GM19043 (cell line): ENCODE measurements at regions not wholly inside any gene's neighbourhood (a gene's known extent, or its start where the extent isn't known, plus 50 kb on each side); places are given as distances from the start of the nearest gene placed in this dataset.
"Not testable (repeated sequence)": the region's sequence is repeated elsewhere in the genome, so short reads cannot be mapped to it uniquely, and the experiment has no call there.

ENCODE experiments used
- ATAC-seq: cut with Tn5 transposase; IDR thresholded peaks from one replicate; pipeline ENCODE4 v1.9.1; 2021; ENCODE audit warnings: low read depth; ENCODE audit not compliant: unreplicated experiment

GRCh38 chr1:81738875-81739274, 61.9 kb upstream of the ADGRL2 start:
- no peak for ATAC-seq

DNA sequence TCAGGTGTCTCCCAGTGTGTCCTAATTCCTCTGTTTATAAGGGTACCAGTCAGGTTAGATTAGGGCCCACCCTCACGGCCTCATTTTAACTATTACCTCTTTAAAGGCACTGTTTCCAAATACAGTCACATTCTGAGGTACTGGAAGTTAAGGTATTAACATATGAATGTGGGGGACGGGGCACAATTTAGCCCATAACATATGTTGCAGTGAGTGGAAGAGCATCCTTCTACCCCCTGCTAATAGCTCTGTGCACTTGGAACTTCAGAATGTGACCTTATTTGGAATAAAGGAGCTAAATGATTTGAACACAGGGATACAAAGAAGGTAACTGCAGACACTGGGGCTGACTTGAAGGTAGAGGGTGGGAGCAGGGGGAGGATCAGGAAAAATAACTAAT, 67.3 kb upstream of the ADGRL2 start:
- ATAC-seq, result no peak

DNA sequence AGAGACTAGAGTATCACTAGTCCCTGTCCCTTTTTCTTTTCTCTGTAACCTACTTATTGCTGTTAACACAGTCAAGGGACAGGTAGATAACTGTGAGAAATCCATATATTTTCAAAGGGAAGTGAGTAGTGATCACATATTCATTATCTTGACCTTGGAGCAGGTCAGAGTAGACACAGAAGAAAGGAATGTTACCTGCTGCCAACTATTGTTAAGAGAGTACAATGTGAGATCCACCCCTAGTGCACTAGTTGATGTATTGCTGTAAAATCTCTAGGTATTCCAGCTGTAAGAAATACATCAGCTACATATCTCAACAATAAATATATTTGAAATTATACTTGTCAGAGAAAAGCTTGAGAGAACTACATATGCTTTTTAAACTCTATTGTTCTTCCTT, 68.7 kb upstream of the ADGRL2 start:
- ATAC-seq, result no peak

DNA sequence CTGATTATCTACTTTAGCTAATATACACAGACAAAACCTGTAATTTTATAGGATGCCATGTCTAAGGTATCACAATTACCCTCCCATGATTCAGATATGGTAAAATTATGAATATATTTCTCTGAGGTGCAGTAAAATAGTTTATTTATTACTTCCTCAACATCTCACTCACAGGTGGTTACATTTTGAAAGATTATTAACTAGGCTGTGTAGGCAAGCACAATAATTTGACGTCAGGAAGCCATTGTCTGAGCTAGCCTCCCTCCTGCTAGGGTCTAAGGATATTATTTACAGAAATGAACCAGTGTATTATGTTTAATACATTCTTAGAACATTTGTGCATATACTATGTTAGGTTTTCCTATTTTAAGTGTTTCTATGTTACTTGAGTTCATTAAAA, 69.9 kb upstream of the ADGRL2 start:
- no peak for ATAC-seq

GRCh38 chr1:81730299-81730698, 70.4 kb upstream of the ADGRL2 start:
- ATAC-seq, result not testable (repeated sequence)

DNA sequence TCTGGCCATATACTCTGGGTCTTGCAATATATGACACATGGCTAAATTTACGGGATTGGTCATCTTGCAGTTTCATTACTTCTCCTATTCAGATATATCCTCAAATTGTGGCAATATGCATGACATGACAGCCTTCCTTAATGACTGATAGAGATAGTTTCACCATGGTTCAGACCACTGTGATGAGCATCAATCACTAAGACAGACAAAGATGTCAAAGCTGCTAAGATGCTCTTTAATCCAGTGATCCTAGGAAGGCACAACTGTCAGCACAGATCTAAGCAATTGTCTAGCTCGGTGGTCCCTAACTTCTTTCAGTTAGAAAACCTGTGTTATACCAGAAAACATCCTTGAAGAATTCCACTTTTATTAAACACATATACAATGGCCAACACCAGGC, 70.9 kb upstream of the ADGRL2 start:
- no peak for ATAC-seq

- no peak for ATAC-seq
Measured at GRCh38 chr1:81729239-81729638, 71.5 kb upstream of the ADGRL2 start.

DNA sequence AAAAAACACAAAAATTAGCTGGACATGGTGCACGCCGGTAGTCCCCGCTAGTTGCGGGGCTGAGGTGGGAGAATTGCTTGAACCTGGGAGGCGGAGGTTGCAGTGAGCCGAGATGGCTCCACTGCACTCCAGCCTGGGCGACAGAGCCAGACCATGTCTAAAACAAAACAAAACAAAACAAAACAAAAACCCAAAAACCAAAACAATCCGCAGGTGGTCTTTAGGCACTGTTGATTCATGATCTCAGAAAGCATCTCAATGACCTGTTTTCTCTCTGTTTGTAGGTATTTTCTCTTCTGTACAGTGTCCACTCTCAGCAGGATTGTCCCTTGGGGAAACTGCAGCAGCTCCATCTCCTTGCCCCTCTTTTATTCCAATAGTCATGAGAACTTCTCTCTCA, 74.9 kb upstream of the ADGRL2 start:
- no peak for ATAC-seq

DNA sequence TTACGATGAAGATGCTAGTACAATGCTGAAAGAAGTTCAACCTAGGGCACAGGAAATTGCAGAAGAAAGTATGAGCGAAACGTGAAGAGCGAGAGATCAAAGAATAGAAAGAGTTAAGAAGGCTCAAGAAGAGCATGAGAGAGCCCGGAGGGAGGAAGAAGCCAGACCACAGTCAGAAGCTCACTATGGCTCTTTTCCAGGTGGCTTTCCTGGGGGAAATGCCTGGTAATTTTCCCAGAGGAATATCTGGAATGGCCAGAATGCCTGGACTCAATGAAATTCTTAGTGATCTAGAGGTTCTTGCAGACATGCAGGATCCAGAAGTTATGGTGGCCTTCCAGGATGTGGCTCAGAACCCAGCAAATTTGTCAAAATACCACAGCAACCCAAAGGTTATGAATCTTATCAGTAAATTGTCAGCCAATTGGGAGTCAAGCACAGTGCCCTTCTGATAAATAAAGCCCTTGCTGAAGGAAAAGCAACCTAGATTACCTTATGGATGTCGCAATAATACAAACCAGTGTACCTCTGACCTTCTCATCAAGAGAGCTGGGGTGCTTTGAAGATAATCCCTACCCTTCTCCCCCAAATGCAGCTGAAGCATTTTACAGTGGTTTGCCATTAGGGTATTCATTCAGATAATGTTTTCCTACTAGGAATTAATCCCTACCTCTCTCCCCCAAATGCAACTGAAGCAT, 78.0 kb upstream of the ADGRL2 start:
- ATAC-seq, result not testable (repeated sequence)

DNA sequence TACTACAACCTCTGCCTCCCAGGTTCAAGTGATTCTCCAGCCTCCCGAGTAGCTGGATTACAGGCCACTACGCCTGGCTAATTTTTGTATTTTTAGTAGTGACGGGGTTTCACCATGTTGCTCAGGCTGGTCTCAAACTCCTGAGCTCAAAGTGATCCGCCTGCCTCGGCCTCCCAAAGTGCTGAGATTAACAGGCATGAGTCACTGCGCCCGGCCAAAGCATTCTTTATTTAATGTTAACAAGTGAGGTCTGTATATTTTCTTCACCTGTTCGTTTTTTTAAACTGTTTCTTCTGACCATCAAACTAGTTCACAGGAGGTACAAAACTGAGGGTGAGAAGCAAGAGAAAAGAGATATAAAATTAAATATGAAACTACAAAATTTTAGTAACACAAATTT, 80.5 kb upstream of the ADGRL2 start:
- not testable (repeated sequence) for ATAC-seq

DNA sequence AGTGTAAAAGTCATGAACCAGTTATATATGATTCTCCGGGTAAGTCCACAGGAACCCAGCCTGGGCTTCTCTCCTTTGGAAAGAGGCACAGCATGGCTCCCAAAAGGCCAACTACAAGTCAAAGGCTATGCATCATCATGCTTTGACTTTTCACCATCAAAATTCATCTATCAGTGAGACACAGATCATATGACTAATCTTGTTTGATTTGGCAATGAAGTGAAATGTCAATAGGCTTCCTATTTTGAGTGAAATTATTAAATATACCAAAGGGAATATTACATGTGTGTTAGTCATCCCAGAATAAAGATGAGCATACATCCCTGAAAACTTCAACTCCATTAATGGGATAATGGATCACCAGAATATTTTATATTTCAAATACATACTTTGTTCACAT, 83.5 kb upstream of the ADGRL2 start:
- ATAC-seq, result no peak

DNA sequence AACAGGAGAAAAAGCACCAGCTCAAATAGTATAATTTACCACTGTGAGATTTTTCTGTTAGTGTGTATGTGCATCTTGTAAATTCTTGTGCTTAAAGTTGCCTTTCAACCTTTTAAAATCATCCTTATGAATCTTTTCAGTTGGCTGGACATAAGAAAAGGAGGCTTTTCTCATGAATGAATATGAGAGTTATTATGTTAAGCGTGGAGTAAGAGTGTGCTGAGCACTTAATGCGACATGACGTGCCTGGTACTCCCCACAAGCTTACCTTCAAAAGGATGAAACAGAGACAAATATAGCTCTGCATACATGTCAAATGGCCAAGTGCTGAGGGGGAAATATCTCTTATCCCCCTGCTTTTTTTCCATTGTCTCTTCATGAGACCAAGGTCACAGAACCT, 85.3 kb upstream of the ADGRL2 start:
- ATAC-seq, result no peak

DNA sequence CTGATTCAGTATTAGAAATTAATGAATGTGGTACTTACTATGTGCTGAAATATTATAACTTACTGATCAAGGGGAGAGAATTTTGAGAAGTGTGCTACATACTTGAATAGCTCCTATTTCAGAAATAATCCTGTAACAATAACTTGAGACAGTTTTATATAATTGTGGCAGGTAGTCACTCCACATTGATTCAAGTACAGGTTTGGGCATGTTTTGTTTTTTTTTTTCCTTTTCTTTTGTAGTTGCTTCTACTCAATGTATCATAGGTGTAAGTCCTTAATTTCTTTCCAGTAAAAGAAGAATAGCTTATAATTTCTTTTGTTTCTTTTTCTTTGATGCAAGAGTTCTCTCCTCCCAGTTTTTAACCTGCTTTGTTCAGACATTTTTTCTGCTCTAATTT, 86.1 kb upstream of the ADGRL2 start:
- ATAC-seq, result no peak

DNA sequence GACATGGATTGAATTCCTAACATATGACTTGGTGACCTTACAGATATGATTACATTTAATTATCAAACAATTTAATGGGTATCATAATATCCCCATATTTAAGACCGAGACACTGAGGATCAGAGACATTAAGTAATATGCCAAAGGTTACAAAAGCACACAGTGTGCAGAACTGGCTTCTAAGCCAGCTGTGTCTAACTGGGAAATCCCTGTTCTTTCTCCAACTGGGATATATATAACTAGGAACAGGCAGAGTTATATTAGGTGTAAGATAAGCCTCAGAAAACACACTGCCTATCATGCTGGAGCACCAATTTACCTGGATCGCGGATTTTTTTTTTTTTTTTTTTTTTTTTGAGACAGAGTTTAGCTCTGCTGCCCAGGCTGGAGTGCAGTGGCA, 88.3 kb upstream of the ADGRL2 start:
- no peak for ATAC-seq

DNA sequence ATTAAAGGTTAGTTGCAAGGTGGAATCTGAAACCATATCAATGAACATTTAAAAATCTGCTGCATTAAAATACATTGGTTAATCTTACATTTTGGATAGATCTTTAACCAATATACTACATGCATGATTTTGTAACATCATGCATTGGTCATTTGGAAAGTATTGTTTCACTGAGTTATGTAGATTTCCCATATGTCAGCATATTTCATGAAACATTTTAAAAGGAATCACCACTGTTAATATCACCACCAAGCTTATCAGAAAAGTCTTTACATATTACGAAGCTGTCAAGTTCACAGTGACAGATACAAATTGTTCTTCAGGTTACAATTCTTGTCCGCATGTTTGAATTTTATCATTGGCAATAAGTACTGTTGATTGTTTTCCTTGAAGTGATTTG, 89.9 kb upstream of the ADGRL2 start:
- ATAC-seq, result no peak

GRCh38 chr1:81708250-81708649, 92.5 kb upstream of the ADGRL2 start:
- no peak for ATAC-seq

DNA sequence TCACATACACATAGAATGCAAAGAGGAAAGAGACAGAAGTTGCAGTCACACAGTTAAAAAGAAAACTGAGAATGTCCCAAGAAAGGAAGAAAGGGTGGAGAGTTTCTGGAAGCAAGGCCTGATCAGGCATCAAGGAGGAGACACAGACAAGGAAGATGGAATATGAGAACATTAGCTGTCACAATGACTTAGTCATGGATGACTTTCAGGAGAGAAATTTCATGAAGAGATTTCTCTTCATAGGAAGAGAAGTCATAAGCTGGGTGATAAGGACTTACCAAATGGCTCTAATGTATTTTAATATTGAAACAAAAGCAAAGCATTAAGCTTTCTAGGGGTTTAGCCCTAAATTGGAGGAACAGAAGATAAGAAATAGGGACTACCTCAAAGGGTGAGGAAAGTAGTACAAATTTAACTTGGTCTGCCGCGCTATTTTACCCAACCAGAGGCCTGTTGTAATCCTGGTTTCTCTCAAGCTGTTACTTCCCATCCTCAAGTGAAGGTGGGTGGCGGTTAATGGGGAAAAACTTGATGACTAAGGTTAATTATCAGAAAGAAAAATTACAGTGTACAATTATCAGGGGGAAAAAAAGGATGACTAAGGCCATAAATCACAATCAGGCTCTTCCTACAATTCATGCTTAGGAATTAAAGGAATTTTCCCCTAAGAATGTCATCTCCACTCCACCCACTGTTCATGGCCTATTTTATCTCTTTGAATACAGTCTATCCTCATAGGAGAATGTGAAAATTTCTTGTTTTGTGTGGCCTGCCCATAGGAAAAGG, 93.9 kb upstream of the ADGRL2 start:
- ATAC-seq, result no peak

DNA sequence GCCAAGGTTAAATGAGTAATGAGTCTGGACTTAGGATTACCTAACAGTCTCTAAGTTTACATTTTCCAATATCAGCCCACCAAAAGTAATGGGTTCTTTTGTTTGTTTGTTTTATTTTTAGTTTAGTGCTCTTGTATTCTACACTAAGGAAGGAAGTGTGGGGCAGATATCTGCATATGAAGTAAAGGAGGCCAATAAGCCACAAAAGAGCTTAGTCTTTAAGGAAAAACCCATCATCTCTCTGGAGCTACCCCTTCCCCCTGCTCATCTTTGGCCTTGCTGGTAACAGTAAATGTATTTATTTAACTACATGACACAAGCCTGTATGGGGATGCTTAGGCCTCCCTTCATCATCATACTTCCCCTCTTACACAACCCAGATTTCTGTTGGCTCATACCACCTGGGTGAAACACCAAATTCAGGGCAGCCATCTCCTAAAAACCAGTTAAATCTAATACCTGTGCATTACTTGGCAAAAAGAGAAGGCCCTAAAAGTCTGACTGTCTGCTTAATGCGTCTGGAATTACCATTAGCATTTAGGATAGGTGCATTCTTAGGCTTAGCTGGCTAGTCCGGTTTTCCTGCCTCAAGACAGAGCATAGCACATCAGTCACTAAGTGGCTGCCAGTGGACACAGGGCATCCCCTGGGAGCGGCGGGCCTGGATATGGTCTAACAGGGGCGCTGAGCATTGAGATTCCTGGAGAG, 96.8 kb upstream of the ADGRL2 start:
- no peak for ATAC-seq

DNA sequence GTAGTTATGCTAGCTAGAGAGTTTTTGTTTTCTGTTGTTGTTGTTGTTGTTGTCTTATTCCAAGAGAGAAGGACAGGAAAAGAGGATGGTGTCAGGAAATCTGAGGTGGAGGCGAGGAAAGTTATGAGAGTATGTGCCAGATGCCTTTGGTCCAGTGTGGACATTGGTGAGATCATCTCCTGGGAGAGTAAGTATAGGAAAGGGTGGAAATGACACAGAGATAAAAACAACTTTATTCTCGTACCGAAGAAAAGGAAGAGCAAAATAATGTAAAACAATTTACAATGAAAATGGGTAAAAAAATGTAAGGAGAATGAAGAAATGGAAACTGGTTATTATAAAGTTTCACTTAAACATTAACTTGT, 97.4 kb upstream of the ADGRL2 start:
- no peak for ATAC-seq

GRCh38 chr1:81702903-81703302, 97.8 kb upstream of the ADGRL2 start:
- no peak for ATAC-seq

- ATAC-seq, result no peak
Measured at GRCh38 chr1:81702079-81702715, 98.5 kb upstream of the ADGRL2 start.
